K562 (cell line): ENCODE measurements at regions not wholly inside any gene's neighbourhood (a gene's known extent, or its start where the extent isn't known, plus 50 kb on each side); places are given as distances from the start of the nearest gene placed in this dataset.

Experiments used
- ATAC-seq: fragments of 200-7000 bp; cut with Tn5 transposase; 3 replicates; pipeline ENCODE4 v1.9.1; 2020; ENCODE audit warnings: moderate library complexity
- BruUV-seq: library from RNA; stranded (reverse); fragments of 400-500 nt; replicated peaks from 2 replicates; lab custom pipeline; 2021; lab: Mats Ljungman, UMichigan
- CTCF ChIA-PET: fragments of 300-600 bp; formaldehyde crosslinking; extraction: SDS; loops from one replicate; lab custom pipeline; 2021; ENCODE audit warnings: low intra/inter-chr PET ratio; lab: Yijun Ruan, JAX
- POLR2A ChIA-PET: fragments of 300-600, 350-650 bp; sonication (Branson Sonifier 250); formaldehyde crosslinking; extraction: SDS; loops from one replicate; lab custom pipeline; 2021; ENCODE audit warnings: antibody characterized with exemption, inconsistent platforms; lab: Yijun Ruan, JAX
- DNase-seq, 4 experiments: peaks; one replicate each; pipeline versions ENCODE4 v3.0.0 to v3.0.0-alpha.2; 2011 to 2018; ENCODE audit warnings: low spot score in 3 of 4, mixed read lengths in 3 of 4; ENCODE audit errors: extremely low read depth in 1 of 4
- FAIRE-seq: peaks from 2 replicates; lab custom pipeline; 2011; peaks lifted over from hg19 to GRCh38; lab: Jason Lieb, UNC
- H2AFZ ChIP-seq: 2 replicates; pipeline ENCODE4 v1.6.0; 2011; ENCODE audit warnings: low read depth, low read length, control low read depth, inconsistent platforms
- H3K27ac ChIP-seq: fragments of 200-600 bp; 3 replicates; pipeline ENCODE4 v1.8.0; 2011; ENCODE audit warnings: low read depth, mild to moderate bottlenecking, control low read depth, inconsistent platforms, low read length, moderate library complexity, mixed read lengths; ENCODE audit errors: extremely low read depth
- H3K27me3 ChIP-seq, 2 experiments: fragments of 300-600 bp in 1 of 2; 2 replicates in 1 of 2; 3 replicates in 1 of 2; pipeline versions ENCODE4 v1.6.0 to v1.8.0; 2011; ENCODE audit warnings: inconsistent platforms in 2 of 2, low read length in 2 of 2, mild to moderate bottlenecking in 1 of 2, mixed read lengths in 1 of 2, moderate library complexity in 1 of 2; ENCODE audit not compliant: control insufficient read depth in 2 of 2, insufficient read depth in 2 of 2
- H3K36me3 ChIP-seq: fragments of 300-600 bp; 3 replicates; pipeline ENCODE4 v1.8.0; 2011; ENCODE audit warnings: mild to moderate bottlenecking, low read length, inconsistent platforms; ENCODE audit not compliant: control insufficient read depth, insufficient read depth
- H3K4me1 ChIP-seq, 2 experiments: fragments of 200-600 bp in 1 of 2; replicated peaks in 1 of 2; 2 replicates in 1 of 2; 3 replicates in 1 of 2; pipeline versions ENCODE4 v1.5.1 to v1.8.0; 2011; ENCODE audit warnings: inconsistent platforms in 2 of 2, low read length in 2 of 2, mild to moderate bottlenecking in 1 of 2, mixed read lengths in 1 of 2, moderate library complexity in 1 of 2; ENCODE audit not compliant: control insufficient read depth in 2 of 2, insufficient read depth in 2 of 2
- H3K4me2 ChIP-seq: 2 replicates; pipeline ENCODE4 v1.6.1; 2011; ENCODE audit warnings: low read length, control low read depth, inconsistent platforms, mixed read lengths; ENCODE audit not compliant: insufficient read depth
- H3K4me3 ChIP-seq: fragments of 200-600 bp; sonication (generic), shearing (Covaris generic); 2 replicates; pipeline ENCODE4 v1.5.1; 2016; ENCODE audit warnings: control low read depth, inconsistent platforms
- H3K79me2 ChIP-seq: fragments of 200-600 bp; 3 replicates; pipeline ENCODE4 v1.8.0; 2011; ENCODE audit warnings: low read length, inconsistent platforms; ENCODE audit not compliant: control insufficient read depth, insufficient read depth
- H3K9ac ChIP-seq, 2 experiments: 2 replicates each; pipeline versions ENCODE4 v1.6.0 to v1.6.1; 2011; ENCODE audit warnings: low read depth in 2 of 2, low read length in 2 of 2, control low read depth in 1 of 2, inconsistent platforms in 1 of 2, mild to moderate bottlenecking in 1 of 2, mixed read lengths in 1 of 2; ENCODE audit not compliant: insufficient read depth in 1 of 2
- H3K9me1 ChIP-seq: one replicate; pipeline ENCODE4 v1.6.0; 2011; ENCODE audit warnings: inconsistent platforms, mild to moderate bottlenecking, low read length, moderate library complexity; ENCODE audit not compliant: control insufficient read depth, insufficient read depth
- H3K9me3 ChIP-seq: replicated peaks from 2 replicates; pipeline ENCODE4 v1.5.1; 2011; ENCODE audit warnings: low read depth, low read length, inconsistent platforms; ENCODE audit not compliant: control insufficient read depth, insufficient read depth
- H4K20me1 ChIP-seq: replicated peaks from 2 replicates; pipeline ENCODE4 v1.6.1; 2011; ENCODE audit warnings: low read length, inconsistent platforms, mixed read lengths; ENCODE audit not compliant: control insufficient read depth, insufficient read depth
- MAFF ChIP-seq: IDR thresholded peaks from 2 replicates; pipeline ENCODE4 v1.6.1; 2012; ENCODE audit warnings: low read length, improper control_type of control experiment
- MAFK ChIP-seq: IDR thresholded peaks from 2 replicates; pipeline ENCODE4 v1.6.1; 2011; ENCODE audit warnings: low read length, improper control_type of control experiment
- PPARD ChIP-seq: fragments of 250-450 bp; sonication (Bioruptor Pico); IDR thresholded peaks from 2 replicates; pipeline ENCODE4 v1.8.0; 2022; ENCODE audit warnings: inconsistent platforms, mild to moderate bottlenecking, moderate library complexity
- PTBP1 ChIP-seq: fragments of 200-400 bp; formaldehyde crosslinking; IDR thresholded peaks from 2 replicates; pipeline ENCODE4 v1.6.1; 2017; ENCODE audit warnings: low read depth, low read length
- SAFB ChIP-seq: fragments of 200-400 bp; formaldehyde crosslinking; IDR thresholded peaks from 2 replicates; pipeline ENCODE4 v1.6.1; 2017; ENCODE audit warnings: low read depth, low read length, borderline replicate concordance
- ZNF316 ChIP-seq: fragments of 450-650 bp; IDR thresholded peaks from 2 replicates; pipeline ENCODE4 v1.6.1; 2016
- ZSCAN29 ChIP-seq: fragments of 450-650 bp; IDR thresholded peaks from 2 replicates; pipeline ENCODE4 v1.6.1; 2017
- in situ Hi-C: fragments of 300-500 bp; cut with MboI; formaldehyde crosslinking; loops from 4 replicates; pipeline ENCODE4 v1.15.0; 2018; ENCODE audit warnings: inconsistent platforms, mixed read lengths
- intact Hi-C: fragments of 100-400 bp; cut with micrococcal nuclease; formaldehyde crosslinking; loops from 2 replicates; pipeline ENCODE4 v1.14.2; 2022
- TF ChIP-seq, protein P1 (sequence below): fragments of 250-450 bp; sonication (Bioruptor Pico); IDR thresholded peaks from 2 replicates; pipeline ENCODE4 v1.4.0; 2020
- TF ChIP-seq, protein P2 (sequence below): sonication (generic); formaldehyde crosslinking; IDR thresholded peaks from 2 replicates; pipeline ENCODE4 v1.8.0; 2022; ENCODE audit warnings: mild to moderate bottlenecking, low read depth, missing genetic modification reagents

DNA sequence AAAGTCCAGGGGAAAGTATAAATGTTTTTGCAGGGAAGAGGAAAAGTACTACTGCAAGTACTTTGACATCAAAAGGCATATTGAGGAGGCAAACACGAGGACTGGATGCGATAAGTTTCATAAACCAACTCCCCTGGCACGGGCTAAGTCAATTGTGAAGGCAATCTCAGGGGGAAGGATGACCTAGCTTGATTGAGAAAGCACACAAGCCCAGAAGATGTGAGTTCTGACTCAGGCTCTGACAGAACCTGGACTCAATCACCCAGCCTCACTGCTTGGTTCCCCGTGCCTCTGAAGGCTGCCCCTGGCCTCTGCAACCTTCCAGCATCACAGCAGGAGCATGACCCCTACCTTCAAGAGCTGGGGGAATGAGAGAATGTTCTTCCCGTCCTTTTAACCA, 93.2 kb upstream of the ZNF438 start (continued):
- TF ChIP-seq, protein P1, sequence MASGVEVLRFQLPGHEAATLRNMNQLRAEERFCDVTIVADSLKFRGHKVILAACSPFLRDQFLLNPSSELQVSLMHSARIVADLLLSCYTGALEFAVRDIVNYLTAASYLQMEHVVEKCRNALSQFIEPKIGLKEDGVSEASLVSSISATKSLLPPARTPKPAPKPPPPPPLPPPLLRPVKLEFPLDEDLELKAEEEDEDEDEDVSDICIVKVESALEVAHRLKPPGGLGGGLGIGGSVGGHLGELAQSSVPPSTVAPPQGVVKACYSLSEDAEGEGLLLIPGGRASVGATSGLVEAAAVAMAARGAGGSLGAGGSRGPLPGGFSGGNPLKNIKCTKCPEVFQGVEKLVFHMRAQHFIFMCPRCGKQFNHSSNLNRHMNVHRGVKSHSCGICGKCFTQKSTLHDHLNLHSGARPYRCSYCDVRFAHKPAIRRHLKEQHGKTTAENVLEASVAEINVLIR (CRISPR knock-in tag): no peak
- TF ChIP-seq PTBP1: no peak

DNA sequence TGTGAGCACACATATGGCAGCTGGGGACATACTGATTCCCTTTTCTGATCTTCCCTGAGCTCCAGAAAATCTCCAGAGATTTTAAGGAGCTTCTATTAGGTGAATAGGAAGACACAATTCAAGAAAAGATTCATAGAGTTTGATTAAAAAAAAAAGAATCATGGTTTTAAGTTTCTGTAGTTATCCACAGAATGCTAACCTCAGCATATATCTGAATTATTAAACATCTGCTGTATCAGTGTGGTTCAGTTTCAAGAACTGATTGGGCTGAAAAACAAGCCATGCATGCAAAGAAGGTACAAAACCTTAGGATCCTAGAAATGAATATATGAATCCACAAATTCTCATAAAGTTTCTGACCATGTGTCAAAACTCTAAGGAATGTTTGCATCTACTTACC, 94.1 kb upstream of the ZNF438 start:
- ATAC-seq (no peak), FAIRE-seq (no peak)
- Histone ChIP-seq H3K4me2 (no peak overlapping the region), H3K9me1 (no peaks in the 10 kb centered on the region), H3K27ac (no peak overlapping the region), H2AFZ (no peak overlapping the region)
- peak; percentile 20; the same call in 1 of the 2 replicates for TF ChIP-seq MAFK
- TF ChIP-seq SAFB: no peak
- TF ChIP-seq, protein P2, sequence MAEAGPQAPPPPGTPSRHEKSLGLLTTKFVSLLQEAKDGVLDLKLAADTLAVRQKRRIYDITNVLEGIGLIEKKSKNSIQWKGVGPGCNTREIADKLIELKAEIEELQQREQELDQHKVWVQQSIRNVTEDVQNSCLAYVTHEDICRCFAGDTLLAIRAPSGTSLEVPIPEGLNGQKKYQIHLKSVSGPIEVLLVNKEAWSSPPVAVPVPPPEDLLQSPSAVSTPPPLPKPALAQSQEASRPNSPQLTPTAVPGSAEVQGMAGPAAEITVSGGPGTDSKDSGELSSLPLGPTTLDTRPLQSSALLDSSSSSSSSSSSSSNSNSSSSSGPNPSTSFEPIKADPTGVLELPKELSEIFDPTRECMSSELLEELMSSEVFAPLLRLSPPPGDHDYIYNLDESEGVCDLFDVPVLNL (CRISPR knock-in tag): no peak
- TF ChIP-seq ZSCAN29: no peak
- TF ChIP-seq PPARD: no peak
- TF ChIP-seq ZNF316: peak; percentile 39; the same call in 1 of the 2 replicates
- TF ChIP-seq MAFF: 0 out of 2 replicates have a peak, but pooled peaks have one; percentile 4
- TF ChIP-seq, all 486 proteins: peak for 3
- Histone ChIP-seq H4K20me1 (no peaks in the 10 kb centered on the region), H3K4me1 (peaks cover 0 to 4% of the 10 kb centered on the region in 2 experiments; a peak in 2 of 5 replicates), H3K79me2 (no peaks in the 10 kb centered on the region), H3K36me3 (no peaks in the 10 kb centered on the region), H3K27me3 (peaks cover 0 to 18% of the 10 kb centered on the region in 2 experiments; a peak in 4 of 5 replicates), H3K9ac (no peak overlapping the region), H3K9me3 (no peaks in the 10 kb centered on the region), H3K4me3 (no peak overlapping the region)
- intact Hi-C loops (no loop called here), in situ Hi-C loops (no loop called here)
- no peak for DNase-seq
- CTCF ChIA-PET: no interaction called here
- POLR2A ChIA-PET: no interaction called here
- no TSS peak for BruUV-seq
